Gastroesophageal sphincter (tissue), 3 donors: ENCODE measurements at regions not wholly inside any gene's neighbourhood (a gene's known extent, or its start where the extent isn't known, plus 50 kb on each side); places are given as distances from the start of the nearest gene placed in this dataset.

Experiments
- POLR2A ChIP-seq, 2 donors: fragments of 450-650 bp; IDR thresholded peaks; one replicate each; pipeline ENCODE4 v1.6.1; 2017; ENCODE audit warnings: antibody characterized with exemption in 2 of 2, mild to moderate bottlenecking in 2 of 2, moderate library complexity in 1 of 2
- TF ChIP-seq, protein P1 (sequence below), 4 experiments: fragments of 200-600 bp in 2 of 4; fragments of 450-650 bp in 2 of 4; sonication (generic) in 1 of 4; IDR thresholded peaks; one replicate each; pipeline ENCODE4 v1.5.1; 2017 to 2019; ENCODE audit warnings: antibody characterized with exemption in 4 of 4, mild to moderate bottlenecking in 2 of 4, moderate library complexity in 2 of 4

DNA sequence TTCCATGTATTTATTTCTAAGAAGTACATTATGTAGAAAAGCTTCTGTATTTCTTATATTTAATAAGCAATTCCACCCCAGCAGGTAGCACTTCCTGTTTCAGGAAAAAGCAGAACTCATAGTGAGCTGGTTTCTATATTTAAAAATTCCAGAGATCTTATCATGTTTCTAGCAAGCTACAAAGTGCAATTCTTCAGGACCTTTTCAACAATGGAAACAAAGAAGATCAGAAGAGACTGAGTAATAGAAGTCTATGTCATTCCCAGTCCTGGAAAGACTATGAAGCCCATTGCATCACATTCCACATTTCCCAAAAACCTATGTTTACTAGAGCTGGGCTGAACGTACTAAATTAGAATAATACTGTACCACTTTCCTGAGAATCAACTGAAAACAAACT is 302.6 kb upstream of the NRSN1 start:
- TF ChIP-seq, protein P1, sequence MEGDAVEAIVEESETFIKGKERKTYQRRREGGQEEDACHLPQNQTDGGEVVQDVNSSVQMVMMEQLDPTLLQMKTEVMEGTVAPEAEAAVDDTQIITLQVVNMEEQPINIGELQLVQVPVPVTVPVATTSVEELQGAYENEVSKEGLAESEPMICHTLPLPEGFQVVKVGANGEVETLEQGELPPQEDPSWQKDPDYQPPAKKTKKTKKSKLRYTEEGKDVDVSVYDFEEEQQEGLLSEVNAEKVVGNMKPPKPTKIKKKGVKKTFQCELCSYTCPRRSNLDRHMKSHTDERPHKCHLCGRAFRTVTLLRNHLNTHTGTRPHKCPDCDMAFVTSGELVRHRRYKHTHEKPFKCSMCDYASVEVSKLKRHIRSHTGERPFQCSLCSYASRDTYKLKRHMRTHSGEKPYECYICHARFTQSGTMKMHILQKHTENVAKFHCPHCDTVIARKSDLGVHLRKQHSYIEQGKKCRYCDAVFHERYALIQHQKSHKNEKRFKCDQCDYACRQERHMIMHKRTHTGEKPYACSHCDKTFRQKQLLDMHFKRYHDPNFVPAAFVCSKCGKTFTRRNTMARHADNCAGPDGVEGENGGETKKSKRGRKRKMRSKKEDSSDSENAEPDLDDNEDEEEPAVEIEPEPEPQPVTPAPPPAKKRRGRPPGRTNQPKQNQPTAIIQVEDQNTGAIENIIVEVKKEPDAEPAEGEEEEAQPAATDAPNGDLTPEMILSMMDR (IDR thresholded peaks at IDR 0.05): no peak
- TF ChIP-seq POLR2A (IDR thresholded peaks at IDR 0.05): no peak
